Suprapubic skin (tissue), 4 donors: ENCODE measurements at regions not wholly inside any gene's neighbourhood (a gene's known extent, or its start where the extent isn't known, plus 50 kb on each side); places are given as distances from the start of the nearest gene placed in this dataset.

Experiments used
- DNase-seq, 2 donors: peaks; one replicate each; pipeline ENCODE4 v3.0.0-alpha.2; 2019; ENCODE audit warnings: low spot score in 2 of 2
- H3K27ac ChIP-seq: fragments of 200-600 bp; sonication (generic); one replicate; pipeline ENCODE4 v1.5.1; 2019
- H3K27me3 ChIP-seq: fragments of 200-600 bp; sonication (generic); one replicate; pipeline ENCODE4 v1.5.1; 2019
- H3K36me3 ChIP-seq: fragments of 200-600 bp; sonication (generic); one replicate; pipeline ENCODE4 v1.5.1; 2019
- H3K4me1 ChIP-seq: fragments of 200-600 bp; sonication (generic); one replicate; pipeline ENCODE4 v1.5.1; 2019
- H3K4me3 ChIP-seq: fragments of 200-600 bp; sonication (generic); one replicate; pipeline ENCODE4 v1.5.1; 2019; ENCODE audit warnings: mild to moderate bottlenecking
- H3K9me3 ChIP-seq: fragments of 200-600 bp; sonication (generic); one replicate; pipeline ENCODE4 v1.5.1; 2019
- CTCF ChIP-seq, 2 donors: fragments of 200-600 bp in 1 of 2; fragments of 450-650 bp in 1 of 2; sonication (generic) in 1 of 2; IDR thresholded peaks; one replicate each; pipeline ENCODE4 v1.5.1; 2016 to 2019; ENCODE audit warnings: antibody characterized with exemption in 2 of 2, mild to moderate bottlenecking in 1 of 2, moderate library complexity in 1 of 2
- EP300 ChIP-seq: sonication (generic); formaldehyde crosslinking; IDR thresholded peaks from one replicate; pipeline ENCODE4 v1.6.1; 2017; ENCODE audit warnings: antibody characterized with exemption
- POLR2A ChIP-seq, 2 donors: fragments of 450-650 bp; IDR thresholded peaks; one replicate each; pipeline ENCODE4 v1.6.1; 2017; ENCODE audit warnings: antibody characterized with exemption in 2 of 2, mild to moderate bottlenecking in 2 of 2, moderate library complexity in 2 of 2
- POLR2AphosphoS5 ChIP-seq, 3 donors: sonication (generic); formaldehyde crosslinking; IDR thresholded peaks; one replicate each; pipeline ENCODE4 v1.6.1; 2017; ENCODE audit warnings: antibody characterized with exemption in 3 of 3
- WGBS: methylation state at CpG from one replicate; pipeline ENCODE4 v1.1.5; 2018; 5-methylcytosine and 5-hydroxymethylcytosine counted together

- no peak overlapping the region for H3K27ac ChIP-seq
- DNase-seq: no peak
- peaks cover 50% of the 10 kb centered on the region for H3K4me1 ChIP-seq
- TF ChIP-seq CTCF (IDR thresholded peaks at IDR 0.05) (no peak), POLR2AphosphoS5 (IDR thresholded peaks at IDR 0.05) (no peak), EP300 (no peak), POLR2A (IDR thresholded peaks at IDR 0.05) (no peak)
- H3K36me3 ChIP-seq: no peaks in the 10 kb centered on the region
- no peaks in the 10 kb centered on the region for H3K27me3 ChIP-seq
- no peaks in the 10 kb centered on the region for H3K9me3 ChIP-seq
- WGBS: 87% methylated on average over 1 of the region's 1 CpG
- H3K4me3 ChIP-seq: no peak overlapping the region
Measured at GRCh38 chr20:11371831-11372230, 545.9 kb upstream of the BTBD3 start.

- no peak for TF ChIP-seq EP300
- no peak for TF ChIP-seq POLR2AphosphoS5 (IDR thresholded peaks at IDR 0.05)
- WGBS: 57% methylated on average over 5 of the region's 5 CpGs
- Histone ChIP-seq H3K27ac (no peak overlapping the region), H3K4me1 (peaks cover 49% of the 10 kb centered on the region), H3K4me3 (no peak overlapping the region), H3K36me3 (no peaks in the 10 kb centered on the region), H3K9me3 (no peaks in the 10 kb centered on the region), H3K27me3 (no peaks in the 10 kb centered on the region)
- no peak for DNase-seq
Measured at GRCh38 chr20:11372876-11373790, 544.6 kb upstream of the BTBD3 start.

GRCh38 chr20:11375335-11375734, 542.4 kb upstream of the BTBD3 start:
- DNase-seq: no peak
- TF ChIP-seq POLR2AphosphoS5 (IDR thresholded peaks at IDR 0.05) (no peak), CTCF (IDR thresholded peaks at IDR 0.05) (no peak), POLR2A (IDR thresholded peaks at IDR 0.05) (no peak), EP300 (no peak)
- peak overlapping the region; percentile 79 for H3K27ac ChIP-seq
- H3K36me3 ChIP-seq: no peaks in the 10 kb centered on the region
- H3K27me3 ChIP-seq: no peaks in the 10 kb centered on the region
- WGBS: 48% methylated on average over 4 of the region's 4 CpGs
- H3K9me3 ChIP-seq: no peaks in the 10 kb centered on the region
- H3K4me1 ChIP-seq: peaks cover 44% of the 10 kb centered on the region
- no peak overlapping the region for H3K4me3 ChIP-seq

- Histone ChIP-seq H3K9me3 (no peaks in the 10 kb centered on the region), H3K4me1 (peaks cover 46% of the 10 kb centered on the region), H3K36me3 (no peaks in the 10 kb centered on the region), H3K27ac (peak overlapping the region; percentile 79), H3K27me3 (no peaks in the 10 kb centered on the region), H3K4me3 (no peak overlapping the region)
- no peak for DNase-seq
- TF ChIP-seq EP300: no peak
- TF ChIP-seq CTCF (IDR thresholded peaks at IDR 0.05): no peak
- no peak for TF ChIP-seq POLR2A (IDR thresholded peaks at IDR 0.05)
- no peak for TF ChIP-seq POLR2AphosphoS5 (IDR thresholded peaks at IDR 0.05)
- 34% methylated on average over 2 of the region's 2 CpGs for WGBS
Measured at GRCh38 chr20:11375966-11376365, 541.7 kb upstream of the BTBD3 start.

GRCh38 chr20:11376420-11376819, 541.3 kb upstream of the BTBD3 start:
- TF ChIP-seq POLR2A (IDR thresholded peaks at IDR 0.05): no peak
- no peak for TF ChIP-seq POLR2AphosphoS5 (IDR thresholded peaks at IDR 0.05)
- TF ChIP-seq EP300: no peak
- TF ChIP-seq CTCF (IDR thresholded peaks at IDR 0.05): no peak
- Histone ChIP-seq H3K9me3 (no peaks in the 10 kb centered on the region), H3K4me1 (peaks cover 44% of the 10 kb centered on the region), H3K27ac (peak overlapping the region; percentile 79), H3K36me3 (no peaks in the 10 kb centered on the region), H3K27me3 (no peaks in the 10 kb centered on the region), H3K4me3 (no peak overlapping the region)
- DNase-seq: no peak
